GM18858 (cell line): ENCODE measurements at regions not wholly inside any gene's neighbourhood (a gene's known extent, or its start where the extent isn't known, plus 50 kb on each side); places are given as distances from the start of the nearest gene placed in this dataset.

Experiments used
- ATAC-seq: cut with Tn5 transposase; IDR thresholded peaks from one replicate; pipeline ENCODE4 v1.9.1; 2021; ENCODE audit not compliant: unreplicated experiment

GRCh38 chr5:67488885-67489284 lies 292.3 kb upstream of the CD180 start:
- no peak for ATAC-seq

GRCh38 chr5:67487862-67488261 lies 291.3 kb upstream of the CD180 start:
- no peak for ATAC-seq

GRCh38 chr5:67483453-67484030 lies 286.9 kb upstream of the CD180 start:
- no peak for ATAC-seq

- ATAC-seq, result no peak
Observed at GRCh38 chr5:67481362-67481761, 284.8 kb upstream of the CD180 start.

- ATAC-seq, result no peak
Observed at GRCh38 chr5:67478337-67478736, 281.7 kb upstream of the CD180 start.

GRCh38 chr5:67476995-67477394 lies 280.4 kb upstream of the CD180 start:
- no peak for ATAC-seq

GRCh38 chr5:67476531-67476930 lies 279.9 kb upstream of the CD180 start:
- ATAC-seq, result no peak

GRCh38 chr5:67475489-67475888 lies 278.9 kb upstream of the CD180 start:
- no peak for ATAC-seq

GRCh38 chr5:67474597-67475238 lies 278.1 kb upstream of the CD180 start:
- ATAC-seq, result no peak

- ATAC-seq, result no peak
Observed at GRCh38 chr5:67467110-67467509, 270.5 kb upstream of the CD180 start.

- no peak for ATAC-seq
Observed at GRCh38 chr5:67465537-67466207, 269.1 kb upstream of the CD180 start.

- no peak for ATAC-seq
Observed at GRCh38 chr5:67462147-67462546, 265.5 kb upstream of the CD180 start.

GRCh38 chr5:67459253-67459652 lies 262.7 kb upstream of the CD180 start:
- no peak for ATAC-seq

GRCh38 chr5:67455970-67456369 lies 259.4 kb upstream of the CD180 start:
- no peak for ATAC-seq

- no peak for ATAC-seq
Observed at GRCh38 chr5:67454957-67455561, 258.5 kb upstream of the CD180 start.

GRCh38 chr5:67453111-67453905 lies 256.7 kb upstream of the CD180 start:
- ATAC-seq, result no peak

- ATAC-seq, result no peak
Observed at GRCh38 chr5:67451640-67452279, 255.2 kb upstream of the CD180 start.

GRCh38 chr5:67447732-67448131 lies 251.1 kb upstream of the CD180 start:
- ATAC-seq, result no peak

GRCh38 chr5:67437905-67438845 lies 241.6 kb upstream of the CD180 start:
- no peak for ATAC-seq

- ATAC-seq, result no peak
Observed at GRCh38 chr5:67435032-67435431, 238.4 kb upstream of the CD180 start.
